NCI-H2107 treated with DMSO at 0.1 percent for 48 hours (cell line): ENCODE measurements at regions not wholly inside any gene's neighbourhood (a gene's known extent, or its start where the extent isn't known, plus 50 kb on each side); places are given as distances from the start of the nearest gene placed in this dataset.
A peak's percentile ranks its signal among the peaks of the same experiment; 100 is the strongest.
"Not testable (repeated sequence)": the region's sequence is repeated elsewhere in the genome, so short reads cannot be mapped to it uniquely, and the experiment has no call there.

Experiments
- DNase-seq: peaks from one replicate; lab custom pipeline; 2025; ENCODE audit not compliant: unreplicated experiment; lab: John Stamatoyannopoulos, UW

DNA sequence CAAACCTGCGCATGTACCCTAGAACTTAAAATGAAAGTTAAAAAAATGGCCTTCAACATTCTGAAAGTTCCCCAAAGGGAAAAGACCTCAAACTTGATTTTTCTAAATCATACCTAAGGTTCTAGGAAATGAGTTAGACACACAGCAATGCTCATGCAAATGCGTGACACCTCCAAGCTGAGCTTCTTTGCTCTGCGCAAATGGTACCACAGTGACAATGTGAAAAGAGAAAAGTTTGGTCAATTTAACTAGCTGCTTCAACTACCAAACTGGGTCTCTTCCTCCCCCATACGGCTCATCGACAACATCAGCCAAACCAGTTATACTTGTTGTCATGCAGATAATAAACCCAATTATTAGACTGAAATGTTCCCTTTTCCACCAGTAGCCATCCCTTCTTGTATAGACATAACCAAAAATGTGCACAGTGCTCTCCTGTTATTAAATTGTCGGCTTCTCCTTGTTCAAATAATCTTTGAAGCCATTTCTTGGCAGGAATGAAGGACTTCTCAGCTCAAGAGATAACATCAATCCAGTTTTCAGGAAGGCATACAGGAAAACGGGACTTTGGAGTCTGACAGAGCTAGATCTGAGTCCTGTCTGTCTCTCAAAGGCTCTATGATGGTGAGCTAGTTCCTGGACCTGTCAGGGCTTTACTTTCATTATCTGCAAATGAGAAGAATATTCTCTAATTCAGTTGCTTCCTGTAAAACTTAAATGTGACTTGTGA, 185.6 kb upstream of the NR3C1 start:
- DNase-seq, result no peak

DNA sequence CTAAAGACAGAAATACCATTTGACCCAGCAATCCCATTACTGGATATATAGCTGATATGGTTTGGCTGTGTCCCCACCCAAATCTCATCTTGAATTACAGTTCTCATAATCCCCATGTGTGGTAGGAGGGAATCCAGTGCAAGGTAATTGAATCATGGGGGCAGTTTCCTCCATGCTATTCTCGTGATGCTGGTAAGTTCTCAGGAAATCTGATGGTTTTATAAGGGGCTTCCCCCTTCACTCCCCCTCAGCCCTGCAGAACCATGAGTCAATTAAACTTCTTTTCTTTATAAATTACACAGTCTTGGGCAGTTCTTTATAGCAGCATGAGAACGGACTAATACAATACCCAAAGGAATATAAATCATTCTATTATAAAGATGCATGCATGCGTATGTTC, 184.6 kb upstream of the NR3C1 start:
- not testable (repeated sequence) for DNase-seq

DNA sequence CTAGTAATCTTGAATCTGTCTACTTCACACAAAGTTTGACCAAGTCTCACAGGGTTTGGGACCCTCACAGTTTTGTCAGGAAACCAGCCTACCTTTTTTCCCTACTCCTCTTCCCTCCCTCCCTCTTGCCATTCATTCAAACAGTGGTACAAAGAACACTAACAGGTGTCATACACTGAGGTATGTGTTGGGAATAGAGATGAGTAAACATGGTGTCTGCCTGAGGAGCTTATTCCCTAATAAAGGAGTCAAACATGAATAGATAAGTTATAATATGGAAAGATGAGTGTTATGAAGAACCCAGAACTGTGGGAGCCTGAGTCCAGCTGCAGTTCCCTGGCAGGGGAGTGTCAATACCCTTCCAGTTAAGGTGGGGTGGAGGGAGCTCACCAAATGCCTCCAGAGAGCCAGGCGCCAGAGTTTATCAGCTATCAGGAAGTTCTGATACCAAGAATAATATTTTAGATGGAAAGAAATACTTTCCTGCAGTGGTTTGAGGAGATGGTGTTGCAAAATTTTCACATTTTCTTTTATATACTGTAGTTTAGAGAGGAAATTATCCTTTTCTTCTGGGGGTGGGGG, 183.4 kb upstream of the NR3C1 start:
- no peak for DNase-seq

DNA sequence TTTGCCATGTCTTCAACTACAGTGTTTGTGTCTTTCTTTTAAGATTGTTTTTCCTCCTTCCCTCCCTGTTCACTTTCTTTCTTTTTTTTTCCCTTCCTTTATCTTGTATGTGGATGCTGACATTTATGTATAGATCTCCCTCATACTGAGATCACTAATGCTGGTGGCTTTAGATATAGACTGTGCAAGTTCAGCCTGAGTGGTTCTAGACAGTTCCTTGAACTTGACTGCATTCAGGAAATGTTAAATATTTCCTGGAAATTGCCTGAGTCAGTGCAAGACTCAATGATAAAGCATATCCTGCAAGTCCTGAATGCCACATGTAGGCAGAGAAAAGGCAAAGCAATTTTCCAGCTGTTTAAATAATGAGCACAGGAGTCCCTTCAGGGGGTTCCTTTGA, 182.5 kb upstream of the NR3C1 start:
- no peak for DNase-seq

- DNase-seq, result no peak
Measured at GRCh38 chr5:143583409-143583808, 179.9 kb upstream of the NR3C1 start.

GRCh38 chr5:143582869-143583268, 179.4 kb upstream of the NR3C1 start:
- DNase-seq, result no peak

GRCh38 chr5:143582176-143582575, 178.7 kb upstream of the NR3C1 start:
- peak; percentile 16 for DNase-seq

GRCh38 chr5:143581649-143582048, 178.2 kb upstream of the NR3C1 start:
- DNase-seq, result no peak

DNA sequence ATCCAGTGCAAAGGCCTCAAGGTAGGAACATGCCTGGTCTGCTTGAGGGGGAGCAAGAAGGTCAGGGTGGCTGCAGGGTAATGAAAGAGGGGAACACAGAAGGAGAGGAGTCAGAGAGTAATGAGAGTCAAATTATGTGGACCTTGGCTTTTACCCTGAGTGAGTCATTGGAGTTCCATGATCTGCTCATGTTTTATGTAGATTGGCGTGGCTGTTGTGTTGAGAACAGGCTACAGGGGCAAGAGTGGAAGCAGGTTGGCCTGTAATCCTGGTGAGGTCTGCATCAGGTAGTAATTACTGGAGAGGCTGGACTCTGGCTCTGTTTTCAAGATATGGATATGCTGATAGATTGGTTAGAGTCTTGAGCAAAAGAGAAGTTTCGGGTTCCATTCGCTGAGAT, 177.7 kb upstream of the NR3C1 start:
- DNase-seq, result no peak

GRCh38 chr5:143576711-143577484, 173.4 kb upstream of the NR3C1 start:
- no peak for DNase-seq

DNA sequence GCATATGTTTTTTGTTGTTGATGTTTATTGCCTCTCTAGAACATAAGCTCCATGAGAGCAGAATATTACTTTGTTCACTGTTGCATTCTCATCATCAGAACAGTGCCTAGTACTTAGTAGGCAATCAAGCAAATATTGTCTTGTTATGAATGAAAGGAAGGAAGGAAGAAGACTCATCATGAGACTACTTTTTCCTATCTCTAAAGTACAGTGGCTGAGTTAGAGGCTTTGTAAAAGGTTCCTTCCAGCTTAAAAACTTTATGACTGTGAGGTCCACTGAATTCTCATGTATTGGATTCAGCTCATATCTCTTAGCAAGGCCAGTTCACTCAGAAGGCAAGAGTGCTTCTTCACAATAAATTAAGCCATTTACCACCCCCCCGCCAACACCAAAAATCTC, 171.8 kb upstream of the NR3C1 start:
- DNase-seq, result no peak

GRCh38 chr5:143574236-143574635, 170.8 kb upstream of the NR3C1 start:
- no peak for DNase-seq

GRCh38 chr5:143573568-143574170, 170.2 kb upstream of the NR3C1 start:
- DNase-seq, result no peak

GRCh38 chr5:143572671-143573070, 169.2 kb upstream of the NR3C1 start:
- DNase-seq, result no peak

GRCh38 chr5:143571642-143572624, 168.4 kb upstream of the NR3C1 start:
- no peak for DNase-seq

- DNase-seq, result no peak
Measured at GRCh38 chr5:143570989-143571388, 167.5 kb upstream of the NR3C1 start.

DNA sequence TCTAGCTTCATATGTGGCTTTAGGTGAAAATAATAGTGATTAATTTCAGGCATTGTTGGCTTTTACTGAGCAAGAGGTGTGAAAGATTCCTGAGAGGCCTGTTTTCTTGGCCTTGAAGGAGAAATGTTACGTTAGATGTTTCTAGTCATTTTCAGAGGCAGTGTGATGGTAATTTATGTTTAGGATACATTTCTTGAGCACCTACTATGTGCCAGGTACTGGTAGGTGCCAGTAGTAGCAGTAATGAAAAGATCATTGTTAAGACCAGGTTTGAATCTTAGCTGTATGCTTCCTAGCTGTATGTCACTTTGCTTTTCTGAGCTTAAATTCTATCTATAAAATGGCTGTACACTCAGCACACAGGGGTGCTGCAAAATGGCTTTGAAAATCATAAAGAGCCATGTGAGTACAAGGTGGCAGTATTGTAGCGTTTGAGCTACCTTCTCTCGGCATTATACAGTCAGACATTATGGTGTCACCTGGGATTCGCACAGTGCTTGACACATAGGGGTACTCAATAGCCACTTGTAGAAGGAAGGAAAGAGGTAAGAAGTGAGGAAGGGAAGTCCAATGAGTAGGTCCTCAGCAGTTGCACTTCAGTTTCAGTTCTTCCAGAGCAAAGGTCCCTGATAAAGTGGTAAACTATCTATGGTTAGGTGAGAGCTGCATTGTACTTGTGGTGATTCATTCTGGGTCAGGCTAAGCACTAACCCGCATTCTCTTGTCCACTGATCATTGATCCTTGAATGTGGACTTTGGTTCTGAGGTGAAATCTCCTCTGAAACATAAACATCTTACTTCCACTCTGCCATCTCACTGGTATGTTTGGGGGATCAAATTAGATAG, 166.5 kb upstream of the NR3C1 start:
- DNase-seq, result no peak

GRCh38 chr5:143569213-143569701, 165.8 kb upstream of the NR3C1 start:
- DNase-seq, result no peak
